ENCODE measurements at regions not wholly inside any gene's neighbourhood (a gene's known extent, or its start where the extent isn't known, plus 50 kb on each side); places are given as distances from the start of the nearest gene placed in this dataset.

DNA sequence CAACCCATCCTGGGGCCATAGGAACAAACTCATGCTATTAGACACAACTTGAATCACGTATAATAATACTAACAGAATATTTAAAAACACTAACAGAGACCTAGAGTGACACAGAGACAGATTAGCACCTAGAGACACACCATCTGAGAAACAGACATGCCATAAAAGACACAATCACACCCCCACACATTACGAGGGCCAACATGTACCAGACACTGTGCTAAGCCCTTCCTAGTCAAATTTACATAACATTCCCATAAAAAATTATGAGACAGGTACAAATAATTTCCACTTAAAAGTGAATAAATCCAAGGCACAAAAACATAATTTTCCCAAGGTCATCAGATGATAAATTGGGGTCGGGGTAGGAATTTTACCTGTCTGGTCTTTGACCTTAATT lies 141.1 kb upstream of the PRSS16 start:
- no peak overlapping the region for H4K8ac ChIP-seq (ENCODE audit: low read depth in 2 of 2, low read length in 2 of 2)
- in situ Hi-C loops (cut with MboI; ENCODE audit: low sequenced_read_pairs) = no loop called here

More for the DNA sequence above, 141.1 kb upstream of the PRSS16 start:
- Histone ChIP-seq H3K4me2 (ENCODE audit: low read depth, low read length) (no peak overlapping the region), H3K36me3 (ENCODE audit: control insufficient read depth, insufficient read depth, low read length) (no peaks in the 10 kb centered on the region), H3K9ac (ENCODE audit: low read depth, low read length) (no peak overlapping the region), H2BK120ac (ENCODE audit: low read depth, low read length) (no peak overlapping the region), H3K14ac (replicated peaks; ENCODE audit: low read depth, low read length) (no peak overlapping the region), H3K18ac (ENCODE audit: low read depth, low read length) (no peak overlapping the region), H2AK5ac (ENCODE audit: low read depth, low read length) (no peak overlapping the region), H2BK5ac (ENCODE audit: low read depth, low read length, poor library complexity, severe bottlenecking) (no peak overlapping the region), H2AK9ac (replicated peaks; ENCODE audit: low read depth, low read length, poor library complexity) (no peak overlapping the region), H2BK20ac (ENCODE audit: low read depth, low read length) (no peak overlapping the region), H2BK15ac (ENCODE audit: low read depth, low read length) (no peak overlapping the region), H3K4ac (ENCODE audit: low read depth, low read length) (no peak overlapping the region), H3K23ac (ENCODE audit: low read depth, low read length) (no peak overlapping the region), H3K56ac (ENCODE audit: extremely low read depth, insufficient read depth, low read length) (no peak overlapping the region), H3K9me1 (ENCODE audit: insufficient read depth, low read length) (no peaks in the 10 kb centered on the region), H3K79me1 (ENCODE audit: low read depth in 1 of 2, low read length in 2 of 2) (no peaks in the 10 kb centered on the region), H3K9me3 (ENCODE audit: control insufficient read depth, insufficient read depth, low read length) (no peaks in the 10 kb centered on the region), H3K27ac (ENCODE audit: insufficient read depth, low read length) (no peak overlapping the region), H2AFZ (replicated peaks; ENCODE audit: low read length, poor library complexity) (no peak overlapping the region), H4K5ac (ENCODE audit: low read depth, low read length) (no peak overlapping the region), H3K4me3 (ENCODE audit: insufficient read depth, low read depth, low read length) (no peak overlapping the region), H3K27me3 (ENCODE audit: control insufficient read depth, insufficient read depth, low read length) (no peaks in the 10 kb centered on the region), H4K20me1 (ENCODE audit: insufficient read depth, low read length) (no peaks in the 10 kb centered on the region), H4K91ac (ENCODE audit: insufficient read depth, low read depth, low read length) (no peak overlapping the region), H3K4me1 (ENCODE audit: control insufficient read depth, insufficient read depth, low read length) (no peaks in the 10 kb centered on the region)
- WGBS, 2 experiments (ENCODE audit: extremely low coverage in 2 of 2, insufficient read length in 1 of 2) = no CpG with 5 or more reads among the region's 3 CpGs
- no peak for DNase-seq
- dilution Hi-C loops (cut with HindIII; ENCODE audit: low sequenced_read_pairs, unreplicated experiment) = no loop called here
- intact Hi-C loops (cut with micrococcal nuclease) = no loop called here
- POLR2A ChIA-PET (ENCODE audit: unreplicated experiment) = no interaction called here
- TF ChIP-seq FOS (IDR thresholded peaks at IDR 0.05; ENCODE audit: low read depth, low read length) (no peak), MAZ (IDR thresholded peaks at IDR 0.05; ENCODE audit: borderline replicate concordance, low read depth, low read length) (no peak), RAD21 (IDR thresholded peaks at IDR 0.05; ENCODE audit: low read length) (no peak), MXI1 (IDR thresholded peaks at IDR 0.05; ENCODE audit: borderline replicate concordance, low read depth, low read length) (no peak), SMC3 (IDR thresholded peaks at IDR 0.05; ENCODE audit: low read depth, low read length) (no peak), CEBPB (IDR thresholded peaks at IDR 0.05; ENCODE audit: low read depth, low read length) (no peak), RFX5 (IDR thresholded peaks at IDR 0.05; ENCODE audit: low read depth, low read length) (no peak), NFE2L2 (IDR thresholded peaks at IDR 0.05; ENCODE audit: low read depth, low read length) (no peak), BHLHE40 (IDR thresholded peaks at IDR 0.05; ENCODE audit: low read depth, low read length) (no peak), CHD1 (IDR thresholded peaks at IDR 0.05; ENCODE audit: low read depth, low read length) (no peak), MAFK (IDR thresholded peaks at IDR 0.05; ENCODE audit: low read depth, low read length) (no peak), RCOR1 (IDR thresholded peaks at IDR 0.05; ENCODE audit: insufficient replicate concordance, low read length) (no peak)
- TF ChIP-seq, protein P1, sequence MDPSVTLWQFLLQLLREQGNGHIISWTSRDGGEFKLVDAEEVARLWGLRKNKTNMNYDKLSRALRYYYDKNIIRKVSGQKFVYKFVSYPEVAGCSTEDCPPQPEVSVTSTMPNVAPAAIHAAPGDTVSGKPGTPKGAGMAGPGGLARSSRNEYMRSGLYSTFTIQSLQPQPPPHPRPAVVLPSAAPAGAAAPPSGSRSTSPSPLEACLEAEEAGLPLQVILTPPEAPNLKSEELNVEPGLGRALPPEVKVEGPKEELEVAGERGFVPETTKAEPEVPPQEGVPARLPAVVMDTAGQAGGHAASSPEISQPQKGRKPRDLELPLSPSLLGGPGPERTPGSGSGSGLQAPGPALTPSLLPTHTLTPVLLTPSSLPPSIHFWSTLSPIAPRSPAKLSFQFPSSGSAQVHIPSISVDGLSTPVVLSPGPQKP (IDR thresholded peaks at IDR 0.05; ENCODE audit: borderline replicate concordance, low read depth, low read length) = no peak
- TF ChIP-seq, protein P2, sequence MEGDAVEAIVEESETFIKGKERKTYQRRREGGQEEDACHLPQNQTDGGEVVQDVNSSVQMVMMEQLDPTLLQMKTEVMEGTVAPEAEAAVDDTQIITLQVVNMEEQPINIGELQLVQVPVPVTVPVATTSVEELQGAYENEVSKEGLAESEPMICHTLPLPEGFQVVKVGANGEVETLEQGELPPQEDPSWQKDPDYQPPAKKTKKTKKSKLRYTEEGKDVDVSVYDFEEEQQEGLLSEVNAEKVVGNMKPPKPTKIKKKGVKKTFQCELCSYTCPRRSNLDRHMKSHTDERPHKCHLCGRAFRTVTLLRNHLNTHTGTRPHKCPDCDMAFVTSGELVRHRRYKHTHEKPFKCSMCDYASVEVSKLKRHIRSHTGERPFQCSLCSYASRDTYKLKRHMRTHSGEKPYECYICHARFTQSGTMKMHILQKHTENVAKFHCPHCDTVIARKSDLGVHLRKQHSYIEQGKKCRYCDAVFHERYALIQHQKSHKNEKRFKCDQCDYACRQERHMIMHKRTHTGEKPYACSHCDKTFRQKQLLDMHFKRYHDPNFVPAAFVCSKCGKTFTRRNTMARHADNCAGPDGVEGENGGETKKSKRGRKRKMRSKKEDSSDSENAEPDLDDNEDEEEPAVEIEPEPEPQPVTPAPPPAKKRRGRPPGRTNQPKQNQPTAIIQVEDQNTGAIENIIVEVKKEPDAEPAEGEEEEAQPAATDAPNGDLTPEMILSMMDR (conservative IDR thresholded peaks at IDR 0.05; ENCODE audit: low read depth, low read length) = no peak
- TF ChIP-seq, protein P3, sequence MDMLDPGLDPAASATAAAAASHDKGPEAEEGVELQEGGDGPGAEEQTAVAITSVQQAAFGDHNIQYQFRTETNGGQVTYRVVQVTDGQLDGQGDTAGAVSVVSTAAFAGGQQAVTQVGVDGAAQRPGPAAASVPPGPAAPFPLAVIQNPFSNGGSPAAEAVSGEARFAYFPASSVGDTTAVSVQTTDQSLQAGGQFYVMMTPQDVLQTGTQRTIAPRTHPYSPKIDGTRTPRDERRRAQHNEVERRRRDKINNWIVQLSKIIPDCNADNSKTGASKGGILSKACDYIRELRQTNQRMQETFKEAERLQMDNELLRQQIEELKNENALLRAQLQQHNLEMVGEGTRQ (IDR thresholded peaks at IDR 0.05; ENCODE audit: low read depth, low read length) = no peak
- CTCF ChIA-PET = no interaction called here
- no TSS peak for BruUV-seq (replicated peaks)
- no peak for ATAC-seq (ENCODE audit: low read depth)

All from IMR-90 (cell line).